HepG2 (cell line): ENCODE measurements at regions not wholly inside any gene's neighbourhood (a gene's known extent, or its start where the extent isn't known, plus 50 kb on each side); places are given as distances from the start of the nearest gene placed in this dataset.

Experiments
- ATAC-seq: fragments of 200-7000 bp; cut with Tn5 transposase; 3 replicates; pipeline ENCODE4 v1.9.1; 2020; ENCODE audit warnings: mild to moderate bottlenecking, moderate library complexity
- BruUV-seq: library from RNA; stranded (reverse); fragments of 400-500 nt; replicated peaks from 2 replicates; lab custom pipeline; 2021; lab: Mats Ljungman, UMichigan
- CTCF ChIA-PET: fragments of 300-600 bp; formaldehyde crosslinking; extraction: SDS; loops from one replicate; lab custom pipeline; 2021; ENCODE audit warnings: low total read pairs, inconsistent platforms, low intra/inter-chr PET ratio; lab: Yijun Ruan, JAX
- POLR2A ChIA-PET: fragments of 350-600 bp; sonication (Branson Sonifier 250); formaldehyde crosslinking; loops from one replicate; lab custom pipeline; 2020; ENCODE audit warnings: antibody characterized with exemption, inconsistent platforms; lab: Yijun Ruan, JAX
- DNase-seq: peaks from one replicate; pipeline ENCODE4 v3.0.0-alpha.2; 2015; ENCODE audit warnings: low spot score
- FAIRE-seq: peaks from 3 replicates; lab custom pipeline; 2011; peaks lifted over from hg19 to GRCh38; lab: Jason Lieb, UNC
- H2AFZ ChIP-seq: one replicate; pipeline ENCODE4 v1.6.1; 2011; ENCODE audit warnings: low read length, inconsistent platforms
- H3K27ac ChIP-seq: fragments of 300-600 bp; 3 replicates; pipeline ENCODE4 v1.8.0; 2011; ENCODE audit warnings: mixed run types, mild to moderate bottlenecking, mixed read lengths, low read length, inconsistent platforms; ENCODE audit not compliant: insufficient read depth; ENCODE audit errors: extremely low read length
- H3K27me3 ChIP-seq, 2 experiments: fragments of 200-600 bp in 1 of 2; 2 replicates in 1 of 2; 3 replicates in 1 of 2; pipeline versions ENCODE4 v1.6.0 to v1.8.0; 2011; ENCODE audit warnings: low read length in 2 of 2, mild to moderate bottlenecking in 2 of 2, moderate library complexity in 2 of 2, inconsistent platforms in 1 of 2; ENCODE audit not compliant: insufficient read depth in 2 of 2, control insufficient read depth in 1 of 2
- H3K36me3 ChIP-seq, 2 experiments: fragments of 200-600 bp in 1 of 2; replicated peaks in 1 of 2; 2 replicates in 1 of 2; 3 replicates in 1 of 2; pipeline versions ENCODE4 v1.5.1 to v1.8.0; 2011; ENCODE audit warnings: low read length in 2 of 2, inconsistent platforms in 1 of 2; ENCODE audit not compliant: insufficient read depth in 2 of 2, control insufficient read depth in 1 of 2
- H3K4me1 ChIP-seq: 2 replicates; pipeline ENCODE4 v1.5.1; 2012; ENCODE audit warnings: low read length, inconsistent platforms; ENCODE audit not compliant: insufficient read depth
- H3K4me2 ChIP-seq: 2 replicates; pipeline ENCODE4 v1.6.0; 2011; ENCODE audit warnings: low read depth, low read length, inconsistent platforms
- H3K4me3 ChIP-seq, 3 experiments: fragments of 200-600 bp in 1 of 3; sonication (generic), shearing (Covaris generic) in 1 of 3; replicated peaks in 1 of 3; 2 replicates each; pipeline ENCODE4 v1.5.1; 2011 to 2016; ENCODE audit warnings: low read length in 3 of 3, inconsistent platforms in 2 of 3, low read depth in 2 of 3, mild to moderate bottlenecking in 2 of 3, control low read depth in 1 of 3, mixed read lengths in 1 of 3; ENCODE audit not compliant: insufficient read depth in 1 of 3
- H3K79me2 ChIP-seq: one replicate; pipeline ENCODE4 v1.6.1; 2011; ENCODE audit warnings: low read length, inconsistent platforms; ENCODE audit not compliant: insufficient read depth
- H3K9ac ChIP-seq: 2 replicates; pipeline ENCODE4 v1.6.0; 2011; ENCODE audit warnings: mild to moderate bottlenecking, low read depth, low read length, inconsistent platforms; ENCODE audit not compliant: insufficient read depth
- H3K9me3 ChIP-seq: 2 replicates; pipeline ENCODE4 v1.5.1; 2012; ENCODE audit warnings: mild to moderate bottlenecking, low read length
- H4K20me1 ChIP-seq: 2 replicates; pipeline ENCODE4 v1.6.0; 2011; ENCODE audit warnings: inconsistent platforms, mild to moderate bottlenecking, low read length, moderate library complexity; ENCODE audit not compliant: insufficient read depth
- ATM ChIP-seq: fragments of 450-650 bp; IDR thresholded peaks from 2 replicates; pipeline ENCODE4 v1.7.1; 2017; ENCODE audit warnings: mild to moderate bottlenecking, borderline replicate concordance
- ELF3 ChIP-seq: IDR thresholded peaks from 2 replicates; pipeline ENCODE4 v1.6.1; 2016; ENCODE audit warnings: missing genetic modification reagents, missing compliant biosample characterization
- ESRRA ChIP-seq: sonication (generic); formaldehyde crosslinking; IDR thresholded peaks from 2 replicates; pipeline ENCODE4 v1.5.1; 2020; ENCODE audit warnings: mild to moderate bottlenecking, low read depth, missing genetic modification reagents
- KAT8 ChIP-seq: IDR thresholded peaks from 2 replicates; pipeline ENCODE4 v1.6.1; 2016; ENCODE audit warnings: missing genetic modification reagents, missing compliant biosample characterization
- MYC ChIP-seq: sonication (generic); formaldehyde crosslinking; IDR thresholded peaks from 2 replicates; pipeline ENCODE4 v1.9.0; 2021; ENCODE audit warnings: missing genetic modification reagents, borderline replicate concordance
- RAD21 ChIP-seq: fragments of 450-650 bp; formaldehyde crosslinking; IDR thresholded peaks from 2 replicates; pipeline ENCODE4 v1.5.0; 2020; ENCODE audit warnings: mild to moderate bottlenecking
- SMC3 ChIP-seq: IDR thresholded peaks from 2 replicates; pipeline ENCODE4 v1.6.1; 2011; ENCODE audit warnings: low read length, improper control_type of control experiment
- STAG1 ChIP-seq: sonication (generic); formaldehyde crosslinking; IDR thresholded peaks from 2 replicates; pipeline ENCODE4 v1.4.0; 2020; ENCODE audit warnings: missing genetic modification reagents
- ZMYM4 ChIP-seq: sonication (generic); formaldehyde crosslinking; IDR thresholded peaks from 2 replicates; pipeline ENCODE4 v1.8.1; 2023; ENCODE audit warnings: mild to moderate bottlenecking, missing genetic modification reagents
- ZNF235 ChIP-seq: sonication (generic); formaldehyde crosslinking; IDR thresholded peaks from 2 replicates; pipeline ENCODE4 v1.8.1; 2023; ENCODE audit warnings: mild to moderate bottlenecking, missing genetic modification reagents, borderline replicate concordance
- ZNF326 ChIP-seq: sonication (generic); formaldehyde crosslinking; IDR thresholded peaks from 2 replicates; pipeline ENCODE4 v1.4.0; 2020; ENCODE audit warnings: missing genetic modification reagents, borderline replicate concordance
- ZNF724P ChIP-seq: sonication (generic); formaldehyde crosslinking; IDR thresholded peaks from 2 replicates; pipeline ENCODE4 v1.8.0; 2022; ENCODE audit warnings: missing genetic modification reagents, borderline replicate concordance
- WGBS: methylation state at CpG from one replicate; pipeline ENCODE4 v1.1.6; 2017; ENCODE audit warnings: low lambda C conversion rate; 5-methylcytosine and 5-hydroxymethylcytosine counted together
- in situ Hi-C: cut with HindIII; loops from 2 replicates; pipeline ENCODE4 v1.10.0; 2017; ENCODE audit warnings: low pct_unique_long_range_greater_than_20kb; ENCODE audit not compliant: extremely low pct_ligation_motif_present
- intact Hi-C: fragments of 100-400 bp; cut with micrococcal nuclease; formaldehyde crosslinking; loops from one replicate; pipeline ENCODE4 v1.10.0; 2022; ENCODE audit not compliant: unreplicated experiment
- TF ChIP-seq, protein P1 (sequence below): IDR thresholded peaks from 2 replicates; pipeline ENCODE4 v1.6.1; 2016; ENCODE audit warnings: missing compliant biosample characterization, missing genetic modification reagents, borderline replicate concordance
- TF ChIP-seq, protein P2 (sequence below): sonication (generic); formaldehyde crosslinking; IDR thresholded peaks from 2 replicates; pipeline ENCODE4 v1.5.0; 2020; ENCODE audit warnings: mild to moderate bottlenecking, missing genetic modification reagents, moderate library complexity
- TF ChIP-seq, protein P3 (sequence below): IDR thresholded peaks from 2 replicates; pipeline ENCODE4 v1.6.1; 2012; ENCODE audit warnings: inconsistent platforms
- TF ChIP-seq, protein P4 (sequence below): IDR thresholded peaks from 2 replicates; pipeline ENCODE4 v1.4.0; 2020; ENCODE audit warnings: mild to moderate bottlenecking, missing genetic modification reagents

DNA sequence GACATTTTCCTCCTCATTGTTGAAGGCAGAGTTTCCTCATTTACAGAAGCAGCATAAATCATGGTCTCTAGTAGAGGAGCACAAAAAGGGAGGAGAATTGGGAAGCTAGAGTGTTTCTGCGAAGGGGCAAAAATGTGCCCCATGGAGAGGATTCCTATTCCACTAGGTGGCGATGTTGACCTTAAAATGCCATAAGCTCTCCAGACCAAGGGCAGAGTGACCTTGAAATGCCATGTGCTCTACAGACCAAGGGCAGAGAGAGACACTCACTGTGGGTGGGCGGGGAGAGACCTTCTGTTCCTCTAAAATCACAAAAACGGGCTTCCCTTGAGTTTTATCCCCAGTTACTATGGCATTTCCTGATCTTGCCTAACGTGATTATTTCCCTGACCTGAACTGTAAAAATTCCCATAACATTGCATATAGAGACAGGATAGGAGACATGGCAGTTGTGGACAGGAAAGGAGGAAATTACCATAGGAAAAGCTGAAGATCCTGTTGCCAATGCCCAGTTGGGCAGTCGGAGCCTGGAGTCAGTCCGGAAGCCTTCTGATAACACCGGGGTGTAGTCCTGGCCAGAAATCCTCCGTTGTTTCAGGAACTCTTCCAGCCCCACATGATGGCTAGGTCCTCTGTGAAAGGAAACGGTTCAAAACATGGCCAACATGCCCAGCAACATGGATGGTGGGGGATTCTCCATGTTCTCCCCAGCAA lies 567.7 kb downstream of the MAGEB5 start:
- ChIA-PET POLR2A (no interaction called here), CTCF (interaction anchor here (2.1 kb wide), 1 partner anchor 403 kb away, joined by 19 read pairs; no protein-coding TSS in a partner anchor)
- DNase-seq = peak; percentile 65
- Histone ChIP-seq H3K4me1 (no peaks in the 10 kb centered on the region), H3K79me2 (no peaks in the 10 kb centered on the region), H3K36me3 (no peaks in the 10 kb centered on the region), H3K27me3 (no peaks in the 10 kb centered on the region), H3K4me2 (no peak overlapping the region), H3K9ac (no peak overlapping the region), H3K4me3 (no peak overlapping the region), H3K27ac (no peak overlapping the region), H2AFZ (no peak overlapping the region), H4K20me1 (no peaks in the 10 kb centered on the region), H3K9me3 (peaks cover 4% of the 10 kb centered on the region; the same call in 1 of the 2 replicates)
- peak; percentile 92 for ATAC-seq
- FAIRE-seq = no peak
- no TSS peak for BruUV-seq
- intact Hi-C loops = loop anchor here (2.0 kb wide), 1 partner anchor 135 kb away; no protein-coding TSS in a partner anchor
- TF ChIP-seq ZMYM4 (CRISPR knock-in tag) (peak; percentile 40; the same call in 1 of the 2 replicates), SMC3 (peak; percentile 25; the same call in 1 of the 2 replicates), ESRRA (CRISPR knock-in tag) (peak; percentile 100), ELF3 (no peak), ZNF235 (no peak), ATM (no peak), ZNF724P (CRISPR knock-in tag) (no peak), STAG1 (CRISPR knock-in tag) (peak; percentile 77), MYC (CRISPR knock-in tag) (peak; percentile 65; the same call in 1 of the 2 replicates), ZNF326 (CRISPR knock-in tag) (no peak), KAT8 (CRISPR knock-in tag) (no peak), RAD21 (CRISPR knock-in tag) (peak; percentile 62)
- TF ChIP-seq, protein P1, sequence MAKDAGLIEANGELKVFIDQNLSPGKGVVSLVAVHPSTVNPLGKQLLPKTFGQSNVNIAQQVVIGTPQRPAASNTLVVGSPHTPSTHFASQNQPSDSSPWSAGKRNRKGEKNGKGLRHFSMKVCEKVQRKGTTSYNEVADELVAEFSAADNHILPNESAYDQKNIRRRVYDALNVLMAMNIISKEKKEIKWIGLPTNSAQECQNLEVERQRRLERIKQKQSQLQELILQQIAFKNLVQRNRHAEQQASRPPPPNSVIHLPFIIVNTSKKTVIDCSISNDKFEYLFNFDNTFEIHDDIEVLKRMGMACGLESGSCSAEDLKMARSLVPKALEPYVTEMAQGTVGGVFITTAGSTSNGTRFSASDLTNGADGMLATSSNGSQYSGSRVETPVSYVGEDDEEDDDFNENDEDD (CRISPR knock-in tag) = 0 out of 2 replicates have a peak, but pooled peaks have one; percentile 19
- TF ChIP-seq, protein P2, sequence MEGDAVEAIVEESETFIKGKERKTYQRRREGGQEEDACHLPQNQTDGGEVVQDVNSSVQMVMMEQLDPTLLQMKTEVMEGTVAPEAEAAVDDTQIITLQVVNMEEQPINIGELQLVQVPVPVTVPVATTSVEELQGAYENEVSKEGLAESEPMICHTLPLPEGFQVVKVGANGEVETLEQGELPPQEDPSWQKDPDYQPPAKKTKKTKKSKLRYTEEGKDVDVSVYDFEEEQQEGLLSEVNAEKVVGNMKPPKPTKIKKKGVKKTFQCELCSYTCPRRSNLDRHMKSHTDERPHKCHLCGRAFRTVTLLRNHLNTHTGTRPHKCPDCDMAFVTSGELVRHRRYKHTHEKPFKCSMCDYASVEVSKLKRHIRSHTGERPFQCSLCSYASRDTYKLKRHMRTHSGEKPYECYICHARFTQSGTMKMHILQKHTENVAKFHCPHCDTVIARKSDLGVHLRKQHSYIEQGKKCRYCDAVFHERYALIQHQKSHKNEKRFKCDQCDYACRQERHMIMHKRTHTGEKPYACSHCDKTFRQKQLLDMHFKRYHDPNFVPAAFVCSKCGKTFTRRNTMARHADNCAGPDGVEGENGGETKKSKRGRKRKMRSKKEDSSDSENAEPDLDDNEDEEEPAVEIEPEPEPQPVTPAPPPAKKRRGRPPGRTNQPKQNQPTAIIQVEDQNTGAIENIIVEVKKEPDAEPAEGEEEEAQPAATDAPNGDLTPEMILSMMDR (CRISPR knock-in tag) = peak; percentile 74
- TF ChIP-seq, protein P3, sequence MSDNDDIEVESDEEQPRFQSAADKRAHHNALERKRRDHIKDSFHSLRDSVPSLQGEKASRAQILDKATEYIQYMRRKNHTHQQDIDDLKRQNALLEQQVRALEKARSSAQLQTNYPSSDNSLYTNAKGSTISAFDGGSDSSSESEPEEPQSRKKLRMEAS = peak; percentile 74
- TF ChIP-seq, protein P4, sequence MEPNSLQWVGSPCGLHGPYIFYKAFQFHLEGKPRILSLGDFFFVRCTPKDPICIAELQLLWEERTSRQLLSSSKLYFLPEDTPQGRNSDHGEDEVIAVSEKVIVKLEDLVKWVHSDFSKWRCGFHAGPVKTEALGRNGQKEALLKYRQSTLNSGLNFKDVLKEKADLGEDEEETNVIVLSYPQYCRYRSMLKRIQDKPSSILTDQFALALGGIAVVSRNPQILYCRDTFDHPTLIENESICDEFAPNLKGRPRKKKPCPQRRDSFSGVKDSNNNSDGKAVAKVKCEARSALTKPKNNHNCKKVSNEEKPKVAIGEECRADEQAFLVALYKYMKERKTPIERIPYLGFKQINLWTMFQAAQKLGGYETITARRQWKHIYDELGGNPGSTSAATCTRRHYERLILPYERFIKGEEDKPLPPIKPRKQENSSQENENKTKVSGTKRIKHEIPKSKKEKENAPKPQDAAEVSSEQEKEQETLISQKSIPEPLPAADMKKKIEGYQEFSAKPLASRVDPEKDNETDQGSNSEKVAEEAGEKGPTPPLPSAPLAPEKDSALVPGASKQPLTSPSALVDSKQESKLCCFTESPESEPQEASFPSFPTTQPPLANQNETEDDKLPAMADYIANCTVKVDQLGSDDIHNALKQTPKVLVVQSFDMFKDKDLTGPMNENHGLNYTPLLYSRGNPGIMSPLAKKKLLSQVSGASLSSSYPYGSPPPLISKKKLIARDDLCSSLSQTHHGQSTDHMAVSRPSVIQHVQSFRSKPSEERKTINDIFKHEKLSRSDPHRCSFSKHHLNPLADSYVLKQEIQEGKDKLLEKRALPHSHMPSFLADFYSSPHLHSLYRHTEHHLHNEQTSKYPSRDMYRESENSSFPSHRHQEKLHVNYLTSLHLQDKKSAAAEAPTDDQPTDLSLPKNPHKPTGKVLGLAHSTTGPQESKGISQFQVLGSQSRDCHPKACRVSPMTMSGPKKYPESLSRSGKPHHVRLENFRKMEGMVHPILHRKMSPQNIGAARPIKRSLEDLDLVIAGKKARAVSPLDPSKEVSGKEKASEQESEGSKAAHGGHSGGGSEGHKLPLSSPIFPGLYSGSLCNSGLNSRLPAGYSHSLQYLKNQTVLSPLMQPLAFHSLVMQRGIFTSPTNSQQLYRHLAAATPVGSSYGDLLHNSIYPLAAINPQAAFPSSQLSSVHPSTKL (CRISPR knock-in tag) = peak; percentile 20; the same call in 1 of the 2 replicates
- in situ Hi-C loops = loop anchor here (25.0 kb wide), 1 partner anchor 404 kb away; no protein-coding TSS in a partner anchor
- 42% methylated on average over 8 of the region's 10 CpGs for WGBS
